OCI-LY7 (cell line): ENCODE measurements at regions not wholly inside any gene's neighbourhood (a gene's known extent, or its start where the extent isn't known, plus 50 kb on each side); places are given as distances from the start of the nearest gene placed in this dataset.

ENCODE experiments used
- CTCF ChIP-seq: fragments of 200-600 bp; sonication (generic); conservative IDR thresholded peaks from 2 replicates; pipeline ENCODE4 v1.5.1; 2014; ENCODE audit warnings: mild to moderate bottlenecking, antibody characterized with exemption, low read length, moderate library complexity, mixed read lengths
- EZH2phosphoT487 ChIP-seq: fragments of 200-600 bp; sonication (generic); IDR thresholded peaks from 2 replicates; pipeline ENCODE4 v1.6.1; 2018; ENCODE audit warnings: low read depth, borderline replicate concordance, mild to moderate bottlenecking, mixed run types, antibody characterized with exemption, low read length, moderate library complexity, mixed read lengths

GRCh38 chr10:44089671-44090070 lies 295.2 kb downstream of the CXCL12 start:
- TF ChIP-seq CTCF (no peak), EZH2phosphoT487 (no peak)
